ENCODE measurements at regions not wholly inside any gene's neighbourhood (a gene's known extent, or its start where the extent isn't known, plus 50 kb on each side); places are given as distances from the start of the nearest gene placed in this dataset.

DNA sequence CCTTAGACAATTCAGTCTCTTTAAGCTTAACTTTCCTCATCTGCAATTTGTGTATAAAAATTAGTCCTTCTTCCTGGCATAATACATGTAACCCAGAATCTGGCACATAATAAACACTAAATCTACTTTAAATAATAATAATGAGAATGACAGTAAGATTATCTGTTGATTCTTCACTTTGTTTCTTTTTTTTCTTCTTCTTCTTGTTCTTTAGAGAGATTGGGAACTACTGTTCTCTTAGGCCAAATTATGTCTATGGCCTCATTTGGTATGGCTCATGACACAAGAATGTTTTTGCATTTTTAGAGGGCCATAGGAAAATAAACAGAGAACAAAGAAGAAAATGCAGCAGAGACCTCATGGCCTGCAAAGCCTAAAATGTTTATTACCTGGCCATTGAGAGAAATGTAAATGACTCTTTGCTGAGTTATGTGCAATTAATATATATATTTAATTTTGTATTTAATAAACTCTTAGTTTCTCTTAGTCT is 275.8 kb downstream of the SLC6A15 start:
- TF ChIP-seq EZH2 (IDR thresholded peaks at IDR 0.05) (no peak), POLR2AphosphoS5 (IDR thresholded peaks at IDR 0.05; ENCODE audit: borderline replicate concordance, low read depth, low read length) (no peak)
